A549 (cell line): ENCODE measurements at regions not wholly inside any gene's neighbourhood (a gene's known extent, or its start where the extent isn't known, plus 50 kb on each side); places are given as distances from the start of the nearest gene placed in this dataset.
A peak's percentile ranks its signal among the peaks of the same experiment; 100 is the strongest.

ENCODE experiments used
- ATAC-seq, 2 experiments: fragments of 200-7000 bp in 1 of 2; fragments of >200 bp in 1 of 2; cut with Nextera tagmentation in 1 of 2; cut with Tn5 transposase in 1 of 2; 3 replicates each; pipeline versions ENCODE4 v1.8.0 to v1.9.1; 2018 to 2020; ENCODE audit warnings: mild to moderate bottlenecking in 1 of 2, moderate library complexity in 1 of 2
- CTCF ChIA-PET: fragments of 300-600 bp; sonication (Branson Sonifier 250); formaldehyde crosslinking; extraction: SDS; loops from one replicate; lab custom pipeline; 2021; ENCODE audit warnings: antibody characterized with exemption, inconsistent platforms; lab: Yijun Ruan, JAX
- POLR2A ChIA-PET: fragments of 350-600 bp; formaldehyde crosslinking; extraction: SDS; loops from one replicate; lab custom pipeline; 2021; ENCODE audit warnings: antibody characterized with exemption, inconsistent platforms; lab: Yijun Ruan, JAX
- DNase-seq, 2 experiments: peaks; one replicate each; pipeline versions ENCODE4 v3.0.0 to v3.0.0-alpha.2; 2011 to 2016; ENCODE audit warnings: low read depth in 1 of 2, low spot score in 1 of 2
- FAIRE-seq: peaks from 2 replicates; lab custom pipeline; 2011; peaks lifted over from hg19 to GRCh38; lab: Jason Lieb, UNC
- H3K27ac ChIP-seq, 2 experiments: fragments of >200 bp; sonication (Bioruptor Twin); formaldehyde crosslinking; 3 replicates each; pipeline ENCODE4 v1.5.1; 2016 to 2017
- H3K4me1 ChIP-seq: fragments of >200 bp; sonication (Bioruptor Twin); formaldehyde crosslinking; 3 replicates; pipeline ENCODE4 v1.6.1; 2016
- H3K4me2 ChIP-seq: fragments of >200 bp; sonication (Bioruptor Twin); formaldehyde crosslinking; 3 replicates; pipeline ENCODE4 v1.6.1; 2016
- H3K4me3 ChIP-seq: fragments of >200 bp; sonication (Bioruptor Twin); formaldehyde crosslinking; 3 replicates; pipeline ENCODE4 v1.5.1; 2016
- H3K9me3 ChIP-seq: fragments of >200 bp; sonication (Bioruptor Twin); formaldehyde crosslinking; 3 replicates; pipeline ENCODE4 v1.6.1; 2016
- EHMT2 ChIP-seq: fragments of 200-600 bp; sonication (generic); IDR thresholded peaks from 2 replicates; pipeline ENCODE4 v1.6.1; 2016; ENCODE audit warnings: antibody characterized with exemption, low read depth, mild to moderate bottlenecking, moderate library complexity
- JUN ChIP-seq, 2 experiments: fragments of >200 bp; sonication (Bioruptor Twin); formaldehyde crosslinking; IDR thresholded peaks; 2 replicates in 1 of 2; 3 replicates in 1 of 2; pipeline ENCODE4 v1.6.1; 2016 to 2017
- JUNB ChIP-seq: fragments of >200 bp; sonication (Bioruptor Twin); formaldehyde crosslinking; IDR thresholded peaks from 2 replicates; pipeline ENCODE4 v1.6.1; 2016
- KDM1A ChIP-seq: fragments of 200-600 bp; sonication (generic); IDR thresholded peaks from 2 replicates; pipeline ENCODE4 v1.6.1; 2016; ENCODE audit warnings: low read depth, mild to moderate bottlenecking
- MAFK ChIP-seq: fragments of 450-650 bp; IDR thresholded peaks from 2 replicates; pipeline ENCODE4 v1.6.1; 2014; ENCODE audit not compliant: partially characterized antibody
- RAD21 ChIP-seq, 2 experiments: fragments of >200 bp in 1 of 2; sonication (Bioruptor Twin) in 1 of 2; formaldehyde crosslinking in 1 of 2; IDR thresholded peaks in 1 of 2; conservative IDR thresholded peaks in 1 of 2; 2 replicates in 1 of 2; 3 replicates in 1 of 2; pipeline ENCODE4 v1.6.1; 2012 to 2018; ENCODE audit warnings: inconsistent platforms in 1 of 2
- RCOR1 ChIP-seq: fragments of 150-350 bp; IDR thresholded peaks from 2 replicates; pipeline ENCODE4 v1.6.1; 2014; ENCODE audit warnings: antibody characterized with exemption, low read length, low read depth
- TP53 ChIP-seq: fragments of 250-450 bp; sonication (Bioruptor Pico); IDR thresholded peaks from 2 replicates; pipeline ENCODE4 v1.5.0; 2021; ENCODE audit warnings: mild to moderate bottlenecking, moderate library complexity
- ZC3H11A ChIP-seq: fragments of 450-650 bp; IDR thresholded peaks from 2 replicates; pipeline ENCODE4 v1.6.1; 2014; ENCODE audit warnings: antibody characterized with exemption, mild to moderate bottlenecking
- ZSCAN20 ChIP-seq: fragments of 250-450 bp; sonication (Bioruptor Pico); IDR thresholded peaks from 2 replicates; pipeline ENCODE4 v1.8.0; 2022; ENCODE audit warnings: mild to moderate bottlenecking, moderate library complexity
- WGBS: methylation state at CpG from one replicate; pipeline ENCODE4 v1.1.6; 2017; ENCODE audit errors: missing lambda C conversion rate; 5-methylcytosine and 5-hydroxymethylcytosine counted together
- TF ChIP-seq, protein P1 (sequence below): IDR thresholded peaks from 2 replicates; pipeline ENCODE4 v1.6.1; 2012
- TF ChIP-seq, protein P2 (sequence below): fragments of >200 bp; sonication (Bioruptor Twin); formaldehyde crosslinking; IDR thresholded peaks from 3 replicates; pipeline ENCODE4 v1.5.1; 2016
- TF ChIP-seq, protein P3 (sequence below): IDR thresholded peaks from 2 replicates; pipeline ENCODE4 v1.6.1; 2012
- TF ChIP-seq, protein P4 (sequence below): fragments of 250-450 bp; sonication (Bioruptor Pico); IDR thresholded peaks from 2 replicates; pipeline ENCODE4 v1.5.0; 2021; ENCODE audit warnings: mild to moderate bottlenecking, moderate library complexity, borderline replicate concordance
- TF ChIP-seq, protein P5 (sequence below): fragments of >200 bp; sonication (Bioruptor Twin); formaldehyde crosslinking; IDR thresholded peaks from 2 replicates; pipeline ENCODE4 v1.6.1; 2016
- TF ChIP-seq, protein P6 (sequence below): IDR thresholded peaks from 2 replicates; pipeline ENCODE4 v1.6.1; 2012; ENCODE audit warnings: low read depth, borderline replicate concordance

DNA sequence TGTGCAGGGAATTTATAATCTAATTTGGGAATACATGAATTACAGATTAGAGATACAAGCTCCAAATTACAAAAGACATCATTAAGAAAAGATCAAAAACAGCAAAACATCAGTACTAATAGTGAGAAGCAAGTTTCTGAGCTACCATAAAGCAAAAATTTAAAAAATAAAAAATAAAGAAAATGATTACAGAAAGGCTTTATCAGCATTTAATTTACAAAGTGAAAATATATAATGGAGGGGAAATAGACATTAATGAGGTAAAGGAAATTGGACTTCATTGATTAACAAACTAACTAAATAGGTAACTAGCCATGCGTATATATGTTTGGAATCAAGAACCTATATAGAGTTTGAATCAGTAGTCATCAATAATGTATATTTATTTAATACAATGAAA lies 712.9 kb upstream of the DDX18 start:
- CTCF ChIA-PET, result no interaction called here
- no peak for FAIRE-seq

DNA sequence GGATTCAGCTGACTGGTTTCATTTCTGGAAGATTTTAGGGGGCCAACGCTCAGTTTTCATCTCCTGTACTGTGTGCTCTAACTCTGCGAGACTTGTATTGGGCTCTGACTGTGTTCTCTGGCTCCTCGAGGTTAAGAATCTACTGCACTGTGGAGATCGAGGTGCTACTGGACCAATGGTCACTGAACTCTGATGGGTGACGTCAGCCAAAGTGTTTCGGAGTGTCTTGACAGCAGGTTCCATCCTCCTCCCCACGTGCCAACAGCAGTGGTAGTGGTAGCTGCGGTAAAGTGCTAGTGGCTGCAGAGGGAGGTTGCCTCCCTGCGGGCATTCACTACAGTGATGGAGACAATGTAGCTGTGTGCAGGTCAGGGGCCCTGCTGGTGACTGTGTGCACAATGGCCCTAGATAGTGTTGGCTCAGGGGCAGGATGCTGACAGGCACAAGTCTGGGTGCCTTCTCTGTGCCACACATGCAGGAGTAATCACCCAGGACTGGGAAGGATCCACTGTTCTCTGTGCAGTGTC lies 705.7 kb upstream of the DDX18 start:
- ChIA-PET POLR2A (no interaction called here), CTCF (interaction anchor here (0.6 kb wide), 1 partner anchor 371 kb away, joined by 3 read pairs; no protein-coding TSS in a partner anchor)
- DNase-seq (no peak), FAIRE-seq (no peak), ATAC-seq (no peak)
- Histone ChIP-seq H3K9me3 (no peaks in the 10 kb centered on the region), H3K4me1 (no peaks in the 10 kb centered on the region), H3K4me2 (no peak overlapping the region), H3K4me3 (no peak overlapping the region), H3K27ac (no peak overlapping the region)
- no peak for TF ChIP-seq RCOR1
- TF ChIP-seq JUNB, result no peak
- TF ChIP-seq TP53 (CRISPR knock-in tag), result no peak
- TF ChIP-seq KDM1A, result no peak
- no peak for TF ChIP-seq RAD21 (conservative IDR thresholded peaks at IDR 0.05 in 1 of 2, IDR thresholded peaks at IDR 0.05 in 1 of 2)
- WGBS, result 4% methylated on average over 7 of the region's 9 CpGs

More for the DNA sequence above, 712.9 kb upstream of the DDX18 start:
- Histone ChIP-seq H3K4me1 (no peaks in the 10 kb centered on the region), H3K4me2 (no peak overlapping the region), H3K27ac (no peak overlapping the region)
- POLR2A ChIA-PET, result no interaction called here
- WGBS, result 0% methylated on average over 1 of the region's 1 CpG
- TF ChIP-seq, protein P1, sequence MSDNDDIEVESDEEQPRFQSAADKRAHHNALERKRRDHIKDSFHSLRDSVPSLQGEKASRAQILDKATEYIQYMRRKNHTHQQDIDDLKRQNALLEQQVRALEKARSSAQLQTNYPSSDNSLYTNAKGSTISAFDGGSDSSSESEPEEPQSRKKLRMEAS, result no peak
- TF ChIP-seq, all 56 proteins: peak for 0
- no peak overlapping the region for H3K4me3 ChIP-seq
- ATAC-seq (no peak), DNase-seq (no peak)
- no peaks in the 10 kb centered on the region for H3K9me3 ChIP-seq

DNA sequence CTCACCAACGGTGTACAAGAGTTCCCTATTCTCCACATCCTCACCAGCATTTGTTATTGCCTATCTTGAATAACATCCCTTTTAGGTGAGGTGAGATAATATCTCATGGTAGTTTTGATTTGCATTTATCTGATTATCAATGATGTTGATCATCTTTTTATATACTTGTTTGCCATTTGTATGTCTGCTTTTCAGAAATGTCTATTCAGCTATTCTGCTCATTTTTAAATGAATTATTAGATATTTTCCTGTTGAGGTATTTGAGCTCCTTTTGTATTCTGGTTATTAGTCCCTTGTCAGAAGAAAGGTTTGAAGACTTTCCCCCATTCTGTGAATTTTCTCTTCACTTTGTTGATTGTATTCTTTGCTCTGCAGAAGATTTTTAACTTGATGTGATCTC lies 695.5 kb upstream of the DDX18 start:
- ChIA-PET CTCF (no interaction called here), POLR2A (no interaction called here)
- H3K4me2 ChIP-seq, result no peak overlapping the region
- no peaks in the 10 kb centered on the region for H3K9me3 ChIP-seq
- 0% methylated on average over 1 of the region's 1 CpG for WGBS
- DNase-seq (no peak), FAIRE-seq (no peak), ATAC-seq (no peak)
- H3K4me3 ChIP-seq, result no peak overlapping the region
- no peak overlapping the region for H3K27ac ChIP-seq
- H3K4me1 ChIP-seq, result no peaks in the 10 kb centered on the region
- TF ChIP-seq, protein P2, sequence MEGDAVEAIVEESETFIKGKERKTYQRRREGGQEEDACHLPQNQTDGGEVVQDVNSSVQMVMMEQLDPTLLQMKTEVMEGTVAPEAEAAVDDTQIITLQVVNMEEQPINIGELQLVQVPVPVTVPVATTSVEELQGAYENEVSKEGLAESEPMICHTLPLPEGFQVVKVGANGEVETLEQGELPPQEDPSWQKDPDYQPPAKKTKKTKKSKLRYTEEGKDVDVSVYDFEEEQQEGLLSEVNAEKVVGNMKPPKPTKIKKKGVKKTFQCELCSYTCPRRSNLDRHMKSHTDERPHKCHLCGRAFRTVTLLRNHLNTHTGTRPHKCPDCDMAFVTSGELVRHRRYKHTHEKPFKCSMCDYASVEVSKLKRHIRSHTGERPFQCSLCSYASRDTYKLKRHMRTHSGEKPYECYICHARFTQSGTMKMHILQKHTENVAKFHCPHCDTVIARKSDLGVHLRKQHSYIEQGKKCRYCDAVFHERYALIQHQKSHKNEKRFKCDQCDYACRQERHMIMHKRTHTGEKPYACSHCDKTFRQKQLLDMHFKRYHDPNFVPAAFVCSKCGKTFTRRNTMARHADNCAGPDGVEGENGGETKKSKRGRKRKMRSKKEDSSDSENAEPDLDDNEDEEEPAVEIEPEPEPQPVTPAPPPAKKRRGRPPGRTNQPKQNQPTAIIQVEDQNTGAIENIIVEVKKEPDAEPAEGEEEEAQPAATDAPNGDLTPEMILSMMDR, result no peak
- TF ChIP-seq, protein P3, sequence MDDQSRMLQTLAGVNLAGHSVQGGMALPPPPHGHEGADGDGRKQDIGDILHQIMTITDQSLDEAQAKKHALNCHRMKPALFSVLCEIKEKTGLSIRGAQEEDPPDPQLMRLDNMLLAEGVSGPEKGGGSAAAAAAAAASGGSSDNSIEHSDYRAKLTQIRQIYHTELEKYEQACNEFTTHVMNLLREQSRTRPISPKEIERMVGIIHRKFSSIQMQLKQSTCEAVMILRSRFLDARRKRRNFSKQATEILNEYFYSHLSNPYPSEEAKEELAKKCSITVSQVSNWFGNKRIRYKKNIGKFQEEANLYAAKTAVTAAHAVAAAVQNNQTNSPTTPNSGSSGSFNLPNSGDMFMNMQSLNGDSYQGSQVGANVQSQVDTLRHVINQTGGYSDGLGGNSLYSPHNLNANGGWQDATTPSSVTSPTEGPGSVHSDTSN, result no peak
- peak; percentile 52 for TF ChIP-seq MAFK
- TF ChIP-seq JUN (IDR thresholded peaks at IDR 0.05), result no peak

DNA sequence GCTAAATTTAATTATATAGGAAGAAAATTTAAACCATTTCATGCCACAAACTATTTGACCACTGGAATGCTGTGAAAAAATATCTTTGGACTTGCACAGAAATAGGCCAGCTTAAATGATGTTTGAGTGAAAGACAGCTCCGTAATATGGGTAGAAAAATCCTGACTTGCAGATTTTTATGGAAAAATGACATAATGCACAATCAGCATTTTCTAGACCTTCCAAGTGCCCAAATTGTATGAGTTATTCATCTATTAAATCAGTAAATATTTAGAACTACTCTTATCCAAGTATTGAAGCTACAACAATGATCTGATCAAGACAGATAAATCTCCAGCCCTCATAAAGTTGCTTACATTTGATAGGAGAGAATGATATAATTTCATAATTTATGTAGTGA lies 691.1 kb upstream of the DDX18 start:
- no peak for FAIRE-seq

More for the DNA sequence above, 691.1 kb upstream of the DDX18 start:
- TF ChIP-seq ZSCAN20 (CRISPR knock-in tag) (no peak), ZC3H11A (no peak), MAFK (peak; percentile 92), EHMT2 (no peak)
- TF ChIP-seq, protein P4, sequence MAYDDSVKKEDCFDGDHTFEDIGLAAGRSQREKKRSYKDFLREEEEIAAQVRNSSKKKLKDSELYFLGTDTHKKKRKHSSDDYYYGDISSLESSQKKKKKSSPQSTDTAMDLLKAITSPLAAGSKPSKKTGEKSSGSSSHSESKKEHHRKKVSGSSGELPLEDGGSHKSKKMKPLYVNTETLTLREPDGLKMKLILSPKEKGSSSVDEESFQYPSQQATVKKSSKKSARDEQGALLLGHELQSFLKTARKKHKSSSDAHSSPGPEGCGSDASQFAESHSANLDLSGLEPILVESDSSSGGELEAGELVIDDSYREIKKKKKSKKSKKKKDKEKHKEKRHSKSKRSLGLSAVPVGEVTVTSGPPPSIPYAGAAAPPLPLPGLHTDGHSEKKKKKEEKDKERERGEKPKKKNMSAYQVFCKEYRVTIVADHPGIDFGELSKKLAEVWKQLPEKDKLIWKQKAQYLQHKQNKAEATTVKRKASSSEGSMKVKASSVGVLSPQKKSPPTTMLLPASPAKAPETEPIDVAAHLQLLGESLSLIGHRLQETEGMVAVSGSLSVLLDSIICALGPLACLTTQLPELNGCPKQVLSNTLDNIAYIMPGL (CRISPR knock-in tag), result no peak
- TF ChIP-seq, protein P5, sequence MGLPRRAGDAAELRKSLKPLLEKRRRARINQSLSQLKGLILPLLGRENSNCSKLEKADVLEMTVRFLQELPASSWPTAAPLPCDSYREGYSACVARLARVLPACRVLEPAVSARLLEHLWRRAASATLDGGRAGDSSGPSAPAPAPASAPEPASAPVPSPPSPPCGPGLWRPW, result no peak
- TF ChIP-seq, protein P6, sequence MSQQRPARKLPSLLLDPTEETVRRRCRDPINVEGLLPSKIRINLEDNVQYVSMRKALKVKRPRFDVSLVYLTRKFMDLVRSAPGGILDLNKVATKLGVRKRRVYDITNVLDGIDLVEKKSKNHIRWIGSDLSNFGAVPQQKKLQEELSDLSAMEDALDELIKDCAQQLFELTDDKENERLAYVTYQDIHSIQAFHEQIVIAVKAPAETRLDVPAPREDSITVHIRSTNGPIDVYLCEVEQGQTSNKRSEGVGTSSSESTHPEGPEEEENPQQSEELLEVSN, result no peak
- TF ChIP-seq, all 56 proteins: peak for 1
- H3K4me2 ChIP-seq, result no peak overlapping the region
- no peak overlapping the region for H3K4me3 ChIP-seq
- DNase-seq, result no peak
- ATAC-seq, result no peak
- WGBS, result 10% methylated on average over 1 of the region's 1 CpG
- H3K27ac ChIP-seq, result no peak overlapping the region
- H3K4me1 ChIP-seq, result no peaks in the 10 kb centered on the region
- POLR2A ChIA-PET, result no interaction called here
- CTCF ChIA-PET, result no interaction called here
- H3K9me3 ChIP-seq, result no peaks in the 10 kb centered on the region
